ENCODE measurements at regions not wholly inside any gene's neighbourhood (a gene's known extent, or its start where the extent isn't known, plus 50 kb on each side); places are given as distances from the start of the nearest gene placed in this dataset.

DNA sequence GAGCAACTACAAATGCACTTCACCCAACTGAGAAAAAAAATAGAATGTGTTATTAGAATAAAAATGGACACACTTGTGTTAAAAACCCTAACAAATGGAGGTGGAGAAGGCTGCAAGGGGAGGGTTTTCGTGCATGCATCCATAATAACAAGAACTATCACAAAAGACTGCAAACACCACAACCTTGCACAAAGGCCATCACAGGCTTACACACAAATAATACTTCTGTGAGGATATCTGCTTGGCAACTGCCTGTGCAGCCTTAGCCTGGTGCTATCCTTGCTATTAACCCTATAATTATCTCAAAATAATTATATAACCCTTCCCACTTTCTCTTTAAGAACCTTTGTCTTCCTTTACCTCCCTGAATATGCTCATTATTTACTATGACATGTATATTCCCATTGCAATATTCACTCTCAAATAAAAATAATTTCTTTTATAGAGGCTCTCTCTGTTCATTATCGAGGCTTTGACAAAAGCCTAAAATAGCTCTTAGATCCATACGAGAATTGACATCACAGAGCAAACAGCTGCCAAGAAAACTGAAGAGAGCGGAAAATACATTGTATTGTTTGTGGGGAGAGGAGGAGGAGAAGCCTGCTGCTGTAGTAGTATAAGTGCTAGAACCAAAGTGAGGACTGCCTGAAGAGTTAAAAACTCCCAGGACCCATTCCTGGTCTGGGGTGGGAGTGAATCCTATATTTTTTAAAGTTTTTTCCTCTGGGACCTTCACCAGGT lies 1768.7 kb downstream of the BRINP3 start:
- TF ChIP-seq, protein P1, sequence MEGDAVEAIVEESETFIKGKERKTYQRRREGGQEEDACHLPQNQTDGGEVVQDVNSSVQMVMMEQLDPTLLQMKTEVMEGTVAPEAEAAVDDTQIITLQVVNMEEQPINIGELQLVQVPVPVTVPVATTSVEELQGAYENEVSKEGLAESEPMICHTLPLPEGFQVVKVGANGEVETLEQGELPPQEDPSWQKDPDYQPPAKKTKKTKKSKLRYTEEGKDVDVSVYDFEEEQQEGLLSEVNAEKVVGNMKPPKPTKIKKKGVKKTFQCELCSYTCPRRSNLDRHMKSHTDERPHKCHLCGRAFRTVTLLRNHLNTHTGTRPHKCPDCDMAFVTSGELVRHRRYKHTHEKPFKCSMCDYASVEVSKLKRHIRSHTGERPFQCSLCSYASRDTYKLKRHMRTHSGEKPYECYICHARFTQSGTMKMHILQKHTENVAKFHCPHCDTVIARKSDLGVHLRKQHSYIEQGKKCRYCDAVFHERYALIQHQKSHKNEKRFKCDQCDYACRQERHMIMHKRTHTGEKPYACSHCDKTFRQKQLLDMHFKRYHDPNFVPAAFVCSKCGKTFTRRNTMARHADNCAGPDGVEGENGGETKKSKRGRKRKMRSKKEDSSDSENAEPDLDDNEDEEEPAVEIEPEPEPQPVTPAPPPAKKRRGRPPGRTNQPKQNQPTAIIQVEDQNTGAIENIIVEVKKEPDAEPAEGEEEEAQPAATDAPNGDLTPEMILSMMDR (IDR thresholded peaks at IDR 0.05 in 8 of 11, conservative IDR thresholded peaks at IDR 0.05 in 3 of 11): no peak
- no peak for TF ChIP-seq POLR2A (IDR thresholded peaks at IDR 0.05)
